ENCODE measurements at regions not wholly inside any gene's neighbourhood (a gene's known extent, or its start where the extent isn't known, plus 50 kb on each side); places are given as distances from the start of the nearest gene placed in this dataset.

- H3K27ac Mint-ChIP-seq, result no peak overlapping the region
- no peak for DNase-seq (ENCODE audit: low spot score)
- no peak overlapping the region for H3K4me3 Mint-ChIP-seq
- TF ChIP-seq JAZF1 (CRISPR knock-in tag; IDR thresholded peaks at IDR 0.05) (no peak), ZNF416 (CRISPR knock-in tag; IDR thresholded peaks at IDR 0.05) (no peak), EMX1 (CRISPR knock-in tag; IDR thresholded peaks at IDR 0.05) (no peak), CDX4 (CRISPR knock-in tag; IDR thresholded peaks at IDR 0.05; ENCODE audit: borderline replicate concordance) (no peak), E2F1 (CRISPR knock-in tag; IDR thresholded peaks at IDR 0.05) (no peak), CREB1 (CRISPR knock-in tag; IDR thresholded peaks at IDR 0.05) (no peak), ZNF219 (CRISPR knock-in tag; IDR thresholded peaks at IDR 0.05; ENCODE audit: borderline replicate concordance) (no peak), USF1 (CRISPR knock-in tag; IDR thresholded peaks at IDR 0.05) (no peak), ZNF121 (CRISPR knock-in tag; IDR thresholded peaks at IDR 0.05) (no peak)
- peaks cover 22% of the 10 kb centered on the region for H3K36me3 Mint-ChIP-seq
- no peaks in the 10 kb centered on the region for H3K4me1 Mint-ChIP-seq
- H3K27me3 Mint-ChIP-seq (ENCODE audit: low read depth), result peaks cover 3% of the 10 kb centered on the region; the same call in 1 of the 2 replicates
- ChIA-PET CTCF (no interaction called here), POLR2A (no interaction called here)
- H3K9me3 Mint-ChIP-seq, result peaks cover 33% of the 10 kb centered on the region
- no peak for ATAC-seq
These were observed 61.1 kb upstream of the ACYP2 start for GRCh38 chr2:54054271-54054670.

- DNase-seq (ENCODE audit: low spot score), result no peak
- peaks cover 19% of the 10 kb centered on the region for H3K36me3 Mint-ChIP-seq
- POLR2A ChIA-PET, result no interaction called here
- peaks cover 3% of the 10 kb centered on the region; the same call in 1 of the 2 replicates for H3K27me3 Mint-ChIP-seq (ENCODE audit: low read depth)
- no peaks in the 10 kb centered on the region for H3K4me1 Mint-ChIP-seq
- no peak overlapping the region for H3K4me3 Mint-ChIP-seq
- no peak for ATAC-seq
- peaks cover 31% of the 10 kb centered on the region for H3K9me3 Mint-ChIP-seq
- H3K27ac Mint-ChIP-seq, result no peak overlapping the region
- CTCF ChIA-PET, result interaction anchor here (1.7 to 2.0 kb wide), 2 partner anchors 50 to 669 kb away, joined by 4 to 13 read pairs; partner anchors contain the start of gene EML6
- no peak for TF ChIP-seq ZNF396 (CRISPR knock-in tag; IDR thresholded peaks at IDR 0.05; ENCODE audit: borderline replicate concordance)
- TF ChIP-seq ATF1 (CRISPR knock-in tag; IDR thresholded peaks at IDR 0.05), result no peak
- no peak for TF ChIP-seq ZNF671 (CRISPR knock-in tag; IDR thresholded peaks at IDR 0.05)
- no peak for TF ChIP-seq ZNF532 (CRISPR knock-in tag; IDR thresholded peaks at IDR 0.05; ENCODE audit: borderline replicate concordance)
- TF ChIP-seq ZNF425 (CRISPR knock-in tag; conservative IDR thresholded peaks at IDR 0.05), result no peak
- TF ChIP-seq GTF2I (CRISPR knock-in tag; conservative IDR thresholded peaks at IDR 0.05), result no peak
- no peak for TF ChIP-seq GABPB1 (CRISPR knock-in tag; IDR thresholded peaks at IDR 0.05)
- no peak for TF ChIP-seq SMAD3 (CRISPR knock-in tag; IDR thresholded peaks at IDR 0.05; ENCODE audit: borderline replicate concordance)
- no peak for TF ChIP-seq HMGA2 (CRISPR knock-in tag; IDR thresholded peaks at IDR 0.05)
- no peak for TF ChIP-seq ELF4 (CRISPR knock-in tag; IDR thresholded peaks at IDR 0.05; ENCODE audit: low read depth)
- no peak for TF ChIP-seq RELA (CRISPR knock-in tag; IDR thresholded peaks at IDR 0.05; ENCODE audit: borderline replicate concordance)
- no peak for TF ChIP-seq KAT7 (CRISPR knock-in tag; IDR thresholded peaks at IDR 0.05; ENCODE audit: borderline replicate concordance)
- no peak for TF ChIP-seq ZMAT4 (CRISPR knock-in tag; IDR thresholded peaks at IDR 0.05)
- TF ChIP-seq GRHL2 (CRISPR knock-in tag; IDR thresholded peaks at IDR 0.05; ENCODE audit: insufficient replicate concordance, severe bottlenecking), result no peak
- no peak for TF ChIP-seq CREM (CRISPR knock-in tag; IDR thresholded peaks at IDR 0.05)
- no peak for TF ChIP-seq ATF3 (CRISPR knock-in tag; conservative IDR thresholded peaks at IDR 0.05)
- TF ChIP-seq E2F1 (CRISPR knock-in tag; IDR thresholded peaks at IDR 0.05), result no peak
- TF ChIP-seq ZNF416 (CRISPR knock-in tag; IDR thresholded peaks at IDR 0.05), result no peak
These were observed 61.6 kb upstream of the ACYP2 start for GRCh38 chr2:54053830-54054229.
